Activated T-cell treated with anti-CD3 and anti-CD28 coated beads for 48 hours (primary cell): ENCODE measurements at regions not wholly inside any gene's neighbourhood (a gene's known extent, or its start where the extent isn't known, plus 50 kb on each side); places are given as distances from the start of the nearest gene placed in this dataset.
"Not testable (repeated sequence)": the region's sequence is repeated elsewhere in the genome, so short reads cannot be mapped to it uniquely, and the experiment has no call there.

Experiments
- DNase-seq: peaks from one replicate; pipeline ENCODE4 v3.0.0-alpha.2; 2020; ENCODE audit warnings: low read depth

GRCh38 chr3:118512301-118512700 is 522.3 kb downstream of the IGSF11 start:
- no peak for DNase-seq

- no peak for DNase-seq
These were observed 509.6 kb downstream of the IGSF11 start for GRCh38 chr3:118525077-118525476.

DNA sequence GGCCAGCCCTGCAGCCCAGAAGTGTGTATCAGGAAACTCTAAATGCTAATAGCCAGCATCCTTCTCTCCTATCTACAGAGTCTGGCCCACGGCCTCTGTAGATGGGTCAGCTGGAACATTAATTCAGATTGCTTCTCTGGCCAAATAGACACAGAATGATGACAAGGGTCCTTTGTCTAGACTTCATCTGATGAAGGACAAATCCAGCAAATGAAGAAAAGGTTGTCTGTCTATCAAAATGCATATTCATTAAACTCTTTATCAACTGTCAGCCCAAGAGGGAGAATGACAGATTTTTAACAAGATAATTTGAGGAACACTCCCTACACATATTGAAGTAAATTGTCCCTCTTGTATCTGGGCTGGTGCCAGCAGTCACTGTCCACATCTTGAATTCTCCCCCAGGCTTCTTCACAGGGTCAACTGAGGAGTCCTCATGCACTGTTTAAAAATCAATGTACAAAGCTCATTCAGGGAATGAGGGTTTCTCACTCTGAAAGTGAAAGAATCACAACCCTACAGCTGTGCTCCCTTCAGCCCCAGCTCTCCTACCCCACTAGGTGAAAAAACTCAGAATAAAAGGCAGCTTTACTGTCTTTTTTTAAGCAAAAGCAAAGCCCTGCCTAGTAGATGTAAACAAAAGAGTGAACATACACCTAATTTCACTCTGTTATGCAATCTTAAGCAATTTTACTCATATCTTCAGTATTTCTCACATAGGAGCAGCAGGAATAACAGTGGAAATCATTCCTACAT is 507.7 kb downstream of the IGSF11 start:
- no peak for DNase-seq

DNA sequence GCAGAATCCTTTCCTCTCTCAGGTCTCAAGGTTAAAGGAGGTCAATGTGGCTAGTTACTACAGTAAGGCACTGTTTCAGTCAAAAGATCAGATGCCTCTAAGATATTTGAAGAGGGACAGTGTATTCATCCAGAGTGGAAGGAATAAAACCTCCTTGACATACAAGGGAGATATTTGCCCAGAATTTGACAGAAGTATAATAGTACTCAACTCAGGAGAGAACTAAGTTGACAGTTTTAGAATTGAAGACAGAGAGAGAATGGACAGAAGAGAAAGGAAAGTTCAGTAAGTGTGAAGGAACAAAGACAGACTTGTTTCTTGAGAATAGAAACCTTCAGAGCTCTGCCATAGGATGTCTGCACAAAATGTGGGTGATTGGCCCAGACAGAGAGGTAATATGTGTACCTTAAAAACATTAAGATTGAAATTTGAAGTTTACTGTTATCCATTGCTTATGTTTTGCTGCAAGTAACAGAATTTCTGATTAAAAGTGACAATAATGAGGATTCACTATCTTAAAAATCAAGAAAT is 507.1 kb downstream of the IGSF11 start:
- no peak for DNase-seq

GRCh38 chr3:118529554-118529953 is 505.1 kb downstream of the IGSF11 start:
- no peak for DNase-seq

DNA sequence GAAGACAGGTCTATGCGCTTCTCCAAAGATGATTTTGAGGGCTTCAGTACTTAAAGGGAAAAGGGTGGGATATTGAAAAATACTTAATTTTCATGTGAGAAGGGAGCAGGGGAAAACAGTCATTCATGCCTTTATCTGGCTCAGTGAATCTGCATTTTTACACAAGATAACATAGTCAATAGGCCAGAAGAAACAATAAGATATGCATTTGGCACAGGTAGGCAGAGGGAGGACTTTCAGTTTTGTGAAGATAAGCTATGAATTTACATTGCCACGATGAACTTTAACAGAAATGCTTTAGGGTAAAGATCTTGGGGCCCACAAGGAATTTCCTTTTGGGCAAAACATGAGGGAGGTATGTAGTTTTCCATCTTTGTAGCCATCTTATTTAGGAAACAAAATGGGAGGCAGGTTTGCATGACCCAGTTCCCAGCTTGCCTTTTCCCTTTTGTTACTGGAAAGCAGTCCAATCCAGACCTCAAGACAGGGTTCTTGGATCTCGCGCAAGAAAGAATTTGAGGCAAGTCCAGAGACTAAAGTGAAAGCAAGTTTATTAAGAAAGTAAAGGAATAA is 504.2 kb downstream of the IGSF11 start:
- no peak for DNase-seq

DNA sequence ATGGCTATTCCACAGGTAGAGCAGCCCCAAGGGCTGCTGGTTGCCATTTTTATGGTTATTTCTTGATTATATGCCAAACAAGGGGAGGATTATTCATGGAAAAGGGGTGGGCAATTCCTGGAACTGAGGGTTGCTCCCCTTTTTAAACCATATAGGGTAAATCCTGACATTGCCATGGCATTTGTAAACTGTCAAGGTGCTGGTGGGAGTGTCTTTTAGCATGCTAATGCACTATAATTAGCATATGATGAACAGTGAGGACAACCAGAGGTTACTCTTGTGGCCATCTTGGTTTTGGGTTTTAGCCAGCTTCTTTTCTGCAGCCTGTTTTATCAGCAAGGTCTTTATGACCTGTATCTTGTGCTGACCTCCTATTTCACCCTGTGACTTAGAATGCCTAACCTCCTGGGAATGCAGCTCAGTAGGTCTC is 503.7 kb downstream of the IGSF11 start:
- DNase-seq = not testable (repeated sequence)

DNA sequence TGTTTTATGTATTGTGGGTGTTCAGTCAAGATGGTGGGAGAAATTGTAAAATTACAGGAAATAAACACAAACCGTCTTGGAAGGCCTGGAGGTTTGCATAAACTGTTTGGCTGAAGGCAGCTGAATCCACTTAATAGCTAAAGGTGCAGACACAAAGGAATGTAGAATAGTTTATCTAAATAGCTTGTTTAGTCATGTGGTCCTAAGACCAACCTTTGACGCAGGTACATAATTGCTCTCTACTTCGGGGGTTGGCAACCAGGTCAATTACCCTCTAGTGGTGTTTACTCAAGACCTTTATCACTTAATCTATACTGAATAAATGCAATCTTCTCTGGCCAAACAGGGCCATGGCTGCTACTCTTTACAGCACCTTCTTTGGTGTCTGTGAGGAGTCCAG is 502.8 kb downstream of the IGSF11 start:
- no peak for DNase-seq

DNA sequence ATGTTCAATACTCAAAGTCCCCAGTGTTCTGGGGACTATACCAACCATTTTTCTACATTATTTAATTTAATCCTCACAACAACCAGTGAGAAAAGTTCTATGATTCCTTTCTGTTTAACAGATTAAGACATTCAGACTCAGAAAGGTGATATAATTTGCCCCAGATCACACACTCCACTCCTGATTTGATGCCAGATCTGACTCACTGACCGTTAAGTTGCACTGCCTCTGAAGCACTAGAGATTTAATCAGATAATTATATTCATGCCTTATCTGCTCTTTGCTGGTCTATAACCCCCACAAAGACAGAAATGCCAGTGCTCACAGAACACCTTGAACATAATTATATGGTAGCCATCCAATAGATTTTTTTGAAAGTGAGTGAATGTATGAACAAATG is 501.0 kb downstream of the IGSF11 start:
- DNase-seq = no peak

GRCh38 chr3:118534519-118534918 is 500.1 kb downstream of the IGSF11 start:
- no peak for DNase-seq

DNA sequence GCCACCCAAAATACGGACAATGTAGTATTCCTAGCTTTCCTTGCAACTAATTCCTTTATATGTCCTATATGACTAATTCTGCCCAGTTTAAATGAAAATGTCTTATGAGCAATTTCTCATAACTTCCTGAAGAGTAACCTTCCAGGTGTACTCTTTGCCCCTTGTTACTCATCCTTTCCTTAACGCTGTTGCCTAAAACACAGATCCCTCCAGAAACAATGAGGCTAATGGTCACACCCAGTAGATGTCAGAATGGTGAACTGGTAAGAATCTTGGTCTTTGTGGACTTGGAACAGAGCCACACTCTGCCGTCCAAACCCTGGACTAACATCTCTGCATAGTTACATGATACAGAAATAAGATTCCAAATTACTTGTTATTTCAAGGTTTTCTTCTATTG is 497.9 kb downstream of the IGSF11 start:
- no peak for DNase-seq

DNA sequence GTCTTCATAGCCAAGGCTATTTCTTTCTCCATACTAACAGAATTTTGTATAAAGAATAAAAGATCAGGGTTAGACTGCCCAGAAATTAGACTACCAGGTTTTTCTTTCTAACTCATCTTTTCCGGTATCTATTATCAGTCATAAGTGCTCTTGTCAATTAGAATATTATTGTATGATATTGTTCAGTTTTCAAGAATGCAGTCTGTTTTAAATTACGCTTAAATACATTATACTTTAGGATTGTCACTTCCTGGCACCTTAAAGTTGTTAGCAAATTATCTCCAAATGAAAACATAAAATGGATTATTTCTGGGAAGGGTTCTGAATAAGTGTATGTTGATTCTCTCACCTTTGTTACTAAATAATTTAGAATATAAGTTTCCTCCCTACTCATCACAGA is 497.2 kb downstream of the IGSF11 start:
- no peak for DNase-seq

DNA sequence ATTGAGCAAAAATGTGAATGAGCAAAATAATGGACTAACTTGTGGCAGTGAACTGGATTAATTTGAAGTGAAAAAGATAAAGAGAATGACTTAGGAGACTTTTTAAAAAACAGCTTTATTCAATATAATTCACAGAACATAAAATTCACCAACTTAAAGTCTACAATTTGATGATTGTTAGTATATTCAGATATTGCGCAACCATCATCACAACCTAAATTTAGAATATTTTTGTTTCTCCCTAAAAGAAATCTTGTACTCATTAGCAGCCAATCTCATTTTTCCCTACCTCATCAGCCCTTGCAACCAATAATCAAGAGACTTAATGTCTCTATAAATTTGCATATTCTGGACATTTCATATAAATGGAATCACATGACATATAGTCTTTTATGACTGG is 496.5 kb downstream of the IGSF11 start:
- no peak for DNase-seq

GRCh38 chr3:118539820-118540447 is 494.7 kb downstream of the IGSF11 start:
- DNase-seq = not testable (repeated sequence)

GRCh38 chr3:118540448-118540821 is 494.2 kb downstream of the IGSF11 start:
- DNase-seq = not testable (repeated sequence)

DNA sequence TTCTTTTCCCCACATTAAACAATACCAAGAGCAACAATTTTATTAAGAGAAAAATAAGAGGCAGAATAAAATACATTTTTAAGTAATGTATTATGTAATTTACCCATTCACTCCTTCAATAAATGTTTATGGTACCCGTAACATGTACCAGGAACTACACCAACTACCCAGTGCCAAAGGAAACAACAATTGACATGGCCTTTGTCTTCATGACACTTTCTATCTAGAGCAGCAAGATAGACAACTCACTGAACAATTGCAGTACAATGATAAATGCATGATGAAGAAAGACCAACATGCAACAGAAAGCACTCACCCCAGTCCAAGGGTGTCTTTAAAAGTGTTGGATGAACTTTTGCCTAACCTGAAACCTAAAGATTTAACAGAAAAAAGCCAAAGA is 493.8 kb downstream of the IGSF11 start:
- DNase-seq = no peak

DNA sequence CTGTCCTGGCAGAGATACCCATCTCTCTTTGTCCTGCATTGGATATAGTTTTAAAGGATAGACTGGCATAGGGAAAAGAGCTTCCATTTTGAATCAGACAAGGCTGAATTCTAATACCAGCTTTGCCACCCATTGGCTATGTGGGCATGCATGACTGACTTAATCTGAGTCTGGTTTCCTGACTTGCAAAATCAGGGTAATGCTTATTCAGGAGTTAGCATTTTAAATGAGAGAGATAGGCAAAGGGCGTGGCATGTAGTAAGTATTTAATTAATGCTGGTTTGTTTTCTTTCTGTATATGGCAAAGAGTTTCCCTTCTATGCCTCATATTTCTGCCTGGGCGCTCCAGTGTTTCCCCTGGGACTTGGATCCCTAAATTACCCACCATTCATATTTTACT is 492.9 kb downstream of the IGSF11 start:
- no peak for DNase-seq

- DNase-seq = no peak
These were observed 490.8 kb downstream of the IGSF11 start for GRCh38 chr3:118543832-118544231.

- no peak for DNase-seq
These were observed 490.2 kb downstream of the IGSF11 start for GRCh38 chr3:118544458-118544857.

DNA sequence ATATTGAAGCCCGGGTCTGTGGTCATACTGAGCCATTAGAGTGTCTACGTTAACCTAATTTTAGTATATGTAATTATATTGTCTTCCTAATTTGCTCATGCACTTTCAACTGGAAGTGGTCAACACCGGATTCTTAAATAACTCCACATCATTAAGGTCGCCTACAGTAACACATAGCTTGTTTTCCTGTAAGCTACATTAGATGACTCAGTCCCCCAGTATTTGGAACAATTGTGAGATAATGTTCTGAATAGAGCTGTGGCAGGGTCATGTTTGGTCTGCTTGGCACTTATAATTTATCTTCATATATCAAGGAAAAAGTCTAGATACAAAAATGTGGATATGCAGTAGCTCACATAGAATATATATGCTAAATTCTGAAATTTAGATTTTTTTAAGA is 486.2 kb downstream of the IGSF11 start:
- DNase-seq = no peak

- no peak for DNase-seq
These were observed 484.5 kb downstream of the IGSF11 start for GRCh38 chr3:118550122-118550521.

- no peak for DNase-seq
These were observed 484.1 kb downstream of the IGSF11 start for GRCh38 chr3:118550556-118550955.

- DNase-seq = no peak
These were observed 480.4 kb downstream of the IGSF11 start for GRCh38 chr3:118554148-118554838.
